Dermis microvascular lymphatic vessel endothelial cell (primary cell): ENCODE measurements at regions not wholly inside any gene's neighbourhood (a gene's known extent, or its start where the extent isn't known, plus 50 kb on each side); places are given as distances from the start of the nearest gene placed in this dataset.

Experiments used
- DNase-seq, 2 donors: peaks; one replicate each; pipeline versions ENCODE4 v3.0.0 to v3.0.0-alpha.2; 2010; ENCODE audit warnings: low read depth in 2 of 2

DNA sequence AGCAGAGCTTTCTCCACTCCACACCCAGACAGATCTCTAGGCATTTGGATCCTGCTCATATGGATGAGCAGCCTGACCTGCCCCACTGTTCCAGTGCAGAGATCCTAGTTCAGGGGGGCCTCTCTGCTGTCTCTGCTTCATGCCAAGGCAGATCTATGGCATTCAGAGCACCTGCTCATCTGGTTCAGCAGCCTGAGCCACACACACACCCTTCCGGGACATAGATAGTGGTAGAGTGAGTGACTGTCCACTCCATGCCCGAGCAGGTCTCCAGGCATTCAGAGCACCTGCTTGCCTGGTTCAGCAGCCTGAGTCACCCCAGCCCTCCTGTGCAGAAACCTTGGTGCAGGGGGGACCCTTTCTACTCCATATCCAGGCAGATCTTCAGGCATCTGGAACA is 54.3 kb upstream of the ZNF800 start:
- DNase-seq: no peak
